ENCODE measurements at regions not wholly inside any gene's neighbourhood (a gene's known extent, or its start where the extent isn't known, plus 50 kb on each side); places are given as distances from the start of the nearest gene placed in this dataset.
"Not testable (repeated sequence)": the region's sequence is repeated elsewhere in the genome, so short reads cannot be mapped to it uniquely, and the experiment has no call there.

DNA sequence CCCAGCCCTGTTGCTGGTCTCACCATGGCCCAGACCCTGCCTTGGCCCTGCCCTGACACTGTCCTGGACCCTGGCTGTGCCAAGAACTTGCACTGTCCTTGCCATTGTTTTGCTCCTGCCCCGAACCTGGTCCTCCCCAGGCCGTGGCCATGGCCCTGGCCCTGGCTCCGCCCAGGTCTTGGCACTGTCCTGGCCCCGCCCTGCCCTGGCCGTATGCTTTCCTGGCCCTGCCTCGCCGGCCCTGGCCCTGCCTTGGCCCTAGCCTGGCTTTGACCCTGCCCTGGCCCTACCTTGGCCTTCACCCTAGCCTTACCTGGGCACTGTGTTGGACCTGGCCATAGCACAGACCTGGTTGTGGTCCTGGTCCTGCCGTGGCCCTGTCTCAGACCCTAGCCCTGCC is 1558.9 kb downstream of the RPIA start:
- TF ChIP-seq, protein P1, sequence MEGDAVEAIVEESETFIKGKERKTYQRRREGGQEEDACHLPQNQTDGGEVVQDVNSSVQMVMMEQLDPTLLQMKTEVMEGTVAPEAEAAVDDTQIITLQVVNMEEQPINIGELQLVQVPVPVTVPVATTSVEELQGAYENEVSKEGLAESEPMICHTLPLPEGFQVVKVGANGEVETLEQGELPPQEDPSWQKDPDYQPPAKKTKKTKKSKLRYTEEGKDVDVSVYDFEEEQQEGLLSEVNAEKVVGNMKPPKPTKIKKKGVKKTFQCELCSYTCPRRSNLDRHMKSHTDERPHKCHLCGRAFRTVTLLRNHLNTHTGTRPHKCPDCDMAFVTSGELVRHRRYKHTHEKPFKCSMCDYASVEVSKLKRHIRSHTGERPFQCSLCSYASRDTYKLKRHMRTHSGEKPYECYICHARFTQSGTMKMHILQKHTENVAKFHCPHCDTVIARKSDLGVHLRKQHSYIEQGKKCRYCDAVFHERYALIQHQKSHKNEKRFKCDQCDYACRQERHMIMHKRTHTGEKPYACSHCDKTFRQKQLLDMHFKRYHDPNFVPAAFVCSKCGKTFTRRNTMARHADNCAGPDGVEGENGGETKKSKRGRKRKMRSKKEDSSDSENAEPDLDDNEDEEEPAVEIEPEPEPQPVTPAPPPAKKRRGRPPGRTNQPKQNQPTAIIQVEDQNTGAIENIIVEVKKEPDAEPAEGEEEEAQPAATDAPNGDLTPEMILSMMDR (IDR thresholded peaks at IDR 0.05): not testable (repeated sequence)
- TF ChIP-seq POLR2A (IDR thresholded peaks at IDR 0.05): not testable (repeated sequence)

Data from adrenal gland (tissue), 5 donors.